ENCODE measurements at regions not wholly inside any gene's neighbourhood (a gene's known extent, or its start where the extent isn't known, plus 50 kb on each side); places are given as distances from the start of the nearest gene placed in this dataset.

DNA sequence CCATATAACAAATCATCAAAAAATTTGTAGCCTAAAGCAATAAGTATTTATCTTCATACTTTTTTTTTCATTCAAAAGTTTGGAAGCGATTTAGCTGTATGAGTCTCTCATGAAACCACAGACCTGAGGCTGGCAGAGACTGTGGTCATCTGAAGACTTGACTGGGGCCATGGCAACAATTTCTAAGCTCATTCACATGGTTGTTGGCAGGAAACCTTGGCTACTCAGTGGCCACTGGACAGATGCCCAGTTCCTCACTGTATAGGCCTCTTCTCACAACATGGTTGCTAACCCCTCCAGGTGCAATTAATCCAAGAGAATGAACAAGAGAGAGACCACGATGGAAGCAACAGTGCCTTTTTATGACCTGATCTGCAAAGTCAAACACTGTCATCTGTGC lies 235.9 kb downstream of the BTBD3 start:
- H3K4me1 ChIP-seq (ENCODE audit: control insufficient read depth, extremely low read depth, insufficient read depth, low read length) = no peaks in the 10 kb centered on the region
- no peaks in the 10 kb centered on the region for H3K36me3 ChIP-seq (ENCODE audit: control insufficient read depth, insufficient read depth, low read length)
- no peaks in the 10 kb centered on the region for H4K20me1 ChIP-seq (ENCODE audit: control insufficient read depth, extremely low read depth, insufficient read depth, low read length)
- H3K4me3 ChIP-seq (replicated peaks in 1 of 4; ENCODE audit: control extremely low read depth in 1 of 4, insufficient read depth in 1 of 4, low read depth in 3 of 4, low read length in 4 of 4) = no peak overlapping the region
- H3K27me3 ChIP-seq (ENCODE audit: control insufficient read depth, insufficient read depth, low read length) = no peaks in the 10 kb centered on the region
- H3K9ac ChIP-seq (ENCODE audit: insufficient read depth, low read length) = no peak overlapping the region
- peak; percentile 44 to 81 for DNase-seq (ENCODE audit: low read depth in 2 of 2)
- H2AFZ ChIP-seq (ENCODE audit: low read length) = no peak overlapping the region
- no peaks in the 10 kb centered on the region for H3K79me2 ChIP-seq (ENCODE audit: control insufficient read depth, insufficient read depth, low read length)
- H3K9me3 ChIP-seq (ENCODE audit: control insufficient read depth, insufficient read depth, low read depth, low read length) = no peaks in the 10 kb centered on the region
- H3K27ac ChIP-seq (ENCODE audit: insufficient read depth, low read length) = no peak overlapping the region
- TF ChIP-seq, protein P1, sequence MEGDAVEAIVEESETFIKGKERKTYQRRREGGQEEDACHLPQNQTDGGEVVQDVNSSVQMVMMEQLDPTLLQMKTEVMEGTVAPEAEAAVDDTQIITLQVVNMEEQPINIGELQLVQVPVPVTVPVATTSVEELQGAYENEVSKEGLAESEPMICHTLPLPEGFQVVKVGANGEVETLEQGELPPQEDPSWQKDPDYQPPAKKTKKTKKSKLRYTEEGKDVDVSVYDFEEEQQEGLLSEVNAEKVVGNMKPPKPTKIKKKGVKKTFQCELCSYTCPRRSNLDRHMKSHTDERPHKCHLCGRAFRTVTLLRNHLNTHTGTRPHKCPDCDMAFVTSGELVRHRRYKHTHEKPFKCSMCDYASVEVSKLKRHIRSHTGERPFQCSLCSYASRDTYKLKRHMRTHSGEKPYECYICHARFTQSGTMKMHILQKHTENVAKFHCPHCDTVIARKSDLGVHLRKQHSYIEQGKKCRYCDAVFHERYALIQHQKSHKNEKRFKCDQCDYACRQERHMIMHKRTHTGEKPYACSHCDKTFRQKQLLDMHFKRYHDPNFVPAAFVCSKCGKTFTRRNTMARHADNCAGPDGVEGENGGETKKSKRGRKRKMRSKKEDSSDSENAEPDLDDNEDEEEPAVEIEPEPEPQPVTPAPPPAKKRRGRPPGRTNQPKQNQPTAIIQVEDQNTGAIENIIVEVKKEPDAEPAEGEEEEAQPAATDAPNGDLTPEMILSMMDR (conservative IDR thresholded peaks at IDR 0.05 in 1 of 2, IDR thresholded peaks at IDR 0.05 in 1 of 2; ENCODE audit: low read depth in 1 of 2, low read length in 2 of 2) = no peak
- TF ChIP-seq EZH2 (IDR thresholded peaks at IDR 0.05; ENCODE audit: low read length, missing control alignments) = no peak
- no peak overlapping the region for H3K4me2 ChIP-seq (ENCODE audit: extremely low read depth, insufficient read depth, low read length)

- TF ChIP-seq EZH2 (IDR thresholded peaks at IDR 0.05; ENCODE audit: low read length, missing control alignments) = no peak
- TF ChIP-seq, protein P1 (conservative IDR thresholded peaks at IDR 0.05 in 1 of 2, IDR thresholded peaks at IDR 0.05 in 1 of 2; ENCODE audit: low read depth in 1 of 2, low read length in 2 of 2) = no peak
- no peaks in the 10 kb centered on the region for H3K4me1 ChIP-seq (ENCODE audit: control insufficient read depth, extremely low read depth, insufficient read depth, low read length)
Observed at GRCh38 chr20:12156252-12156651, 238.6 kb downstream of the BTBD3 start.

DNA sequence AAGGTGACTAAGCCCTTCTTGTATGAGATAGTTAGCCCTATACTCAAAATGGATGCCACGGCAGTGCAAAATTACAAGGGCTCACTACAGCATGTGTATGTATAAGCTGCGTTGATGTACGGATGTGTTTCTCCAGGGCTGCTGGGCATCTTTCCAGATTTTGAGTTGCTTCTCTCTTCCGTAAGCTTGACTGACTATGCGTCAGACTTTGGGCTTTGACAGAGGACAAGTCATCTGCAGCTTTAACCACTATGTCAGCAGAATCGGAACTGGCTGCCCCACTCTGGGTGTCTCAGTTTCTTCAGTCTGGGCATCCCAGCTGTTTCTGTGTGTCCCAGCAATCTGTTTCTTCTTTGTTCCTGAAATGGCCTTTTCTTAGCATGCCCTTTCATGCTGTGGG lies 241.6 kb downstream of the BTBD3 start:
- Histone ChIP-seq H3K27me3 (ENCODE audit: control insufficient read depth, insufficient read depth, low read length) (no peaks in the 10 kb centered on the region), H3K4me3 (replicated peaks in 1 of 4; ENCODE audit: control extremely low read depth in 1 of 4, insufficient read depth in 1 of 4, low read depth in 3 of 4, low read length in 4 of 4) (no peak overlapping the region), H3K9me3 (ENCODE audit: control insufficient read depth, insufficient read depth, low read depth, low read length) (no peaks in the 10 kb centered on the region), H2AFZ (ENCODE audit: low read length) (no peak overlapping the region), H3K27ac (ENCODE audit: insufficient read depth, low read length) (no peak overlapping the region), H3K4me1 (ENCODE audit: control insufficient read depth, extremely low read depth, insufficient read depth, low read length) (no peaks in the 10 kb centered on the region), H3K79me2 (ENCODE audit: control insufficient read depth, insufficient read depth, low read length) (no peaks in the 10 kb centered on the region), H3K9ac (ENCODE audit: insufficient read depth, low read length) (no peak overlapping the region), H3K36me3 (ENCODE audit: control insufficient read depth, insufficient read depth, low read length) (no peaks in the 10 kb centered on the region), H4K20me1 (ENCODE audit: control insufficient read depth, extremely low read depth, insufficient read depth, low read length) (no peaks in the 10 kb centered on the region), H3K4me2 (ENCODE audit: extremely low read depth, insufficient read depth, low read length) (no peak overlapping the region)
- DNase-seq (ENCODE audit: low read depth in 2 of 2) = no peak
- TF ChIP-seq, protein P1 (conservative IDR thresholded peaks at IDR 0.05 in 1 of 2, IDR thresholded peaks at IDR 0.05 in 1 of 2; ENCODE audit: low read depth in 1 of 2, low read length in 2 of 2) = no peak
- no peak for TF ChIP-seq EZH2 (IDR thresholded peaks at IDR 0.05; ENCODE audit: low read length, missing control alignments)

More at GRCh38 chr20:12156252-12156651, 238.6 kb downstream of the BTBD3 start:
- Histone ChIP-seq H3K79me2 (ENCODE audit: control insufficient read depth, insufficient read depth, low read length) (no peaks in the 10 kb centered on the region), H3K9ac (ENCODE audit: insufficient read depth, low read length) (no peak overlapping the region), H2AFZ (ENCODE audit: low read length) (no peak overlapping the region), H3K36me3 (ENCODE audit: control insufficient read depth, insufficient read depth, low read length) (no peaks in the 10 kb centered on the region), H3K4me2 (ENCODE audit: extremely low read depth, insufficient read depth, low read length) (no peak overlapping the region), H3K27me3 (ENCODE audit: control insufficient read depth, insufficient read depth, low read length) (no peaks in the 10 kb centered on the region), H4K20me1 (ENCODE audit: control insufficient read depth, extremely low read depth, insufficient read depth, low read length) (no peaks in the 10 kb centered on the region), H3K9me3 (ENCODE audit: control insufficient read depth, insufficient read depth, low read depth, low read length) (no peaks in the 10 kb centered on the region), H3K27ac (ENCODE audit: insufficient read depth, low read length) (no peak overlapping the region), H3K4me3 (replicated peaks in 1 of 4; ENCODE audit: control extremely low read depth in 1 of 4, insufficient read depth in 1 of 4, low read depth in 3 of 4, low read length in 4 of 4) (no peak overlapping the region)
- DNase-seq (ENCODE audit: low read depth in 2 of 2) = no peak
